Gastroesophageal sphincter (tissue), 3 donors: ENCODE measurements at regions not wholly inside any gene's neighbourhood (a gene's known extent, or its start where the extent isn't known, plus 50 kb on each side); places are given as distances from the start of the nearest gene placed in this dataset.

Experiments used
- POLR2AphosphoS5 ChIP-seq: sonication (generic); formaldehyde crosslinking; IDR thresholded peaks from one replicate; pipeline ENCODE4 v1.6.1; 2017; ENCODE audit warnings: antibody characterized with exemption
- TF ChIP-seq, protein P1 (sequence below), 4 experiments: fragments of 200-600 bp in 2 of 4; fragments of 450-650 bp in 2 of 4; sonication (generic) in 1 of 4; IDR thresholded peaks; one replicate each; pipeline ENCODE4 v1.5.1; 2017 to 2019; ENCODE audit warnings: antibody characterized with exemption in 4 of 4, mild to moderate bottlenecking in 2 of 4, moderate library complexity in 2 of 4

DNA sequence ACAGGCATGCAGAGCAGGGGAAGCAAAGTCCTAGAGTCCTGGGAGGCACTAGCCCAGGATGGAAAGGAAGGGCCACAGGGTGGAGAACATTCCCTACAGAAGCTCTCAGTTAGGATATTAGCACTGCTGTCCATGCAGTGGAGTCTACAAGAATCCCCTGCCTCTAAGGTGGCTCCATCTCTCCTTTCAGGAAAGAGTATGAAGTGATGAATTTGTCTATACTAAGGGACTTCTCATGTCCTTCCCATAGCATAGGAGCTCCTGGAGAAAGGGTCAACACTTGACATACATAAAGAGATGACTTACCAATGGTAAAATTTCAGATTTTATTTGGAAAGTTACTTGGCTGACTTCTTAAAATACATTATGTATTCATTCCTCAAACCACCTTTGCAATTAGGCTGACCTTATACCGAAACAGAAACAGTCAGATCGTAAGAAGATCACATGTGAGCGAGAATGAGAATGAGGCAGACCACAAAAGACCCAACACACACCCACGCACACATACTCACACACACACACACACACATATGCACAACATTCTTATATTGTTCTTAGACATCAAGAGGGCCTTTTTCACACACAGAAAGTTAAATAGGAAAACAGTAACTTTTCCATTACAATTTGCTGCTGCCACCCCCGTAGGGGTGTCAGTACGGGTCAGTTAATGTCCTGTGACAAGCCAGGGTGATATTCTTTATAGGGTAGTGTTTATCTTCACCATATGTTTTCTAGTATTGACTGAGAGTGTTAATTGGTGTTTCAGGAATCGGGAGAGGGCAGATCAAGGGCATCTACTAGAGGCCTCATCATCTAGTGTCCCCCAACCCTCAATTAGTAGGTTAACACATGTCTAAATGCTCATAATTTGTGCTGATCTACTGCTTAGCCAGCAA lies 159.4 kb downstream of the FAXC start:
- TF ChIP-seq, protein P1, sequence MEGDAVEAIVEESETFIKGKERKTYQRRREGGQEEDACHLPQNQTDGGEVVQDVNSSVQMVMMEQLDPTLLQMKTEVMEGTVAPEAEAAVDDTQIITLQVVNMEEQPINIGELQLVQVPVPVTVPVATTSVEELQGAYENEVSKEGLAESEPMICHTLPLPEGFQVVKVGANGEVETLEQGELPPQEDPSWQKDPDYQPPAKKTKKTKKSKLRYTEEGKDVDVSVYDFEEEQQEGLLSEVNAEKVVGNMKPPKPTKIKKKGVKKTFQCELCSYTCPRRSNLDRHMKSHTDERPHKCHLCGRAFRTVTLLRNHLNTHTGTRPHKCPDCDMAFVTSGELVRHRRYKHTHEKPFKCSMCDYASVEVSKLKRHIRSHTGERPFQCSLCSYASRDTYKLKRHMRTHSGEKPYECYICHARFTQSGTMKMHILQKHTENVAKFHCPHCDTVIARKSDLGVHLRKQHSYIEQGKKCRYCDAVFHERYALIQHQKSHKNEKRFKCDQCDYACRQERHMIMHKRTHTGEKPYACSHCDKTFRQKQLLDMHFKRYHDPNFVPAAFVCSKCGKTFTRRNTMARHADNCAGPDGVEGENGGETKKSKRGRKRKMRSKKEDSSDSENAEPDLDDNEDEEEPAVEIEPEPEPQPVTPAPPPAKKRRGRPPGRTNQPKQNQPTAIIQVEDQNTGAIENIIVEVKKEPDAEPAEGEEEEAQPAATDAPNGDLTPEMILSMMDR (IDR thresholded peaks at IDR 0.05), result no peak
- no peak for TF ChIP-seq POLR2AphosphoS5
